ENCODE measurements at regions not wholly inside any gene's neighbourhood (a gene's known extent, or its start where the extent isn't known, plus 50 kb on each side); places are given as distances from the start of the nearest gene placed in this dataset.

GRCh38 chr16:82271636-82272035 lies 101.6 kb upstream of the MPHOSPH6 start:
- Histone ChIP-seq H4K91ac (replicated peaks; ENCODE audit: insufficient read length, low read length) (no peak overlapping the region), H2BK20ac (ENCODE audit: low read length) (no peak overlapping the region), H3K79me2 (ENCODE audit: control insufficient read depth in 1 of 2, insufficient read depth in 2 of 2, low read length in 2 of 2) (no peaks in the 10 kb centered on the region), H3K4me3 (ENCODE audit: extremely low read depth in 1 of 4, insufficient read depth in 2 of 4, low read depth in 3 of 4, low read length in 4 of 4) (no peak overlapping the region), H3K4ac (replicated peaks; ENCODE audit: insufficient read length, low read depth, low read length) (no peak overlapping the region), H3K27me3 (replicated peaks in 1 of 4; ENCODE audit: control insufficient read depth in 3 of 4, extremely low read depth in 1 of 4, insufficient read depth in 3 of 4, low read length in 3 of 4) (no peaks in the 10 kb centered on the region), H2AFZ (ENCODE audit: low read length) (no peak overlapping the region), H3K4me1 (replicated peaks in 1 of 4; ENCODE audit: control insufficient read depth in 3 of 4, insufficient read depth in 4 of 4, low read length in 3 of 4) (no peaks in the 10 kb centered on the region), H2BK120ac (replicated peaks; ENCODE audit: low read depth, low read length) (no peak overlapping the region), H3K14ac (ENCODE audit: insufficient read length) (no peak overlapping the region), H3K23me2 (ENCODE audit: low read depth, low read length) (no peaks in the 10 kb centered on the region; the same call in 1 of the 2 replicates), H2BK5ac (ENCODE audit: low read depth, low read length) (no peak overlapping the region), H3K9ac (replicated peaks in 1 of 4; ENCODE audit: extremely low read depth in 1 of 4, low read depth in 3 of 4, low read length in 3 of 4) (no peak overlapping the region), H2BK12ac (ENCODE audit: low read depth, low read length) (no peak overlapping the region), H4K20me1 (replicated peaks in 1 of 2; ENCODE audit: control insufficient read depth in 1 of 2, insufficient read depth in 2 of 2, low read length in 2 of 2) (no peaks in the 10 kb centered on the region), H3K79me1 (ENCODE audit: low read depth, low read length) (no peaks in the 10 kb centered on the region), H3K36me3 (ENCODE audit: control insufficient read depth in 2 of 4, insufficient read depth in 4 of 4, low read length in 3 of 4) (no peaks in the 10 kb centered on the region), H3K18ac (ENCODE audit: extremely low read depth, low read length) (no peak overlapping the region), H4K5ac (ENCODE audit: insufficient read length, low read depth, low read length) (no peak overlapping the region), H3K4me2 (ENCODE audit: insufficient read depth in 1 of 2, low read depth in 2 of 2, low read length in 2 of 2) (no peak overlapping the region), H3K9me3 (ENCODE audit: insufficient read depth in 2 of 2, low read depth in 1 of 2, low read length in 1 of 2) (no peaks in the 10 kb centered on the region), H4K8ac (ENCODE audit: extremely low read depth, insufficient read depth, low read length) (no peak overlapping the region), H3K23ac (ENCODE audit: insufficient read length) (no peak overlapping the region), H2AK5ac (ENCODE audit: low read depth, low read length) (no peak overlapping the region), H3K27ac (ENCODE audit: low read depth, low read length) (no peak overlapping the region), H3K56ac (replicated peaks; ENCODE audit: insufficient read length, low read depth, low read length) (no peak overlapping the region), H2BK15ac (ENCODE audit: low read length) (no peak overlapping the region)
- 95% methylated on average over 1 of the region's 1 CpG; no CpG with 5 or more reads in 1 of the 2 experiments for WGBS, 2 experiments (ENCODE audit: extremely low coverage in 1 of 2, insufficient coverage in 1 of 2, insufficient read length in 1 of 2, insufficient replicate concordance in 2 of 2, low coverage in 1 of 2, low lambda C conversion rate in 2 of 2, missing lambda C conversion rate in 1 of 2)
- TF ChIP-seq NRF1 (IDR thresholded peaks at IDR 0.05; ENCODE audit: low read depth, low read length) (no peak), SUZ12 (IDR thresholded peaks at IDR 0.05; ENCODE audit: low read length) (no peak), MAFK (IDR thresholded peaks at IDR 0.05; ENCODE audit: low read depth, low read length) (no peak), ZNF274 (IDR thresholded peaks at IDR 0.05; ENCODE audit: borderline replicate concordance, extremely low read depth, low read length) (no peak), CTCF (IDR thresholded peaks at IDR 0.05; ENCODE audit: control extremely low read depth in 1 of 3, insufficient read depth in 1 of 3, low read depth in 1 of 3, low read length in 3 of 3) (no peak), POU5F1 (IDR thresholded peaks at IDR 0.05; ENCODE audit: low read depth, low read length) (no peak), RAD21 (IDR thresholded peaks at IDR 0.05 in 1 of 2, conservative IDR thresholded peaks at IDR 0.05 in 1 of 2; ENCODE audit: low read depth in 2 of 2, low read length in 2 of 2) (no peak), RFX5 (IDR thresholded peaks at IDR 0.05; ENCODE audit: borderline replicate concordance, low read depth, low read length) (no peak)
- ChIA-PET POLR2A (ENCODE audit: partially characterized antibody) (no interaction called here), CTCF (ENCODE audit: partially characterized antibody) (interaction anchor here (0.7 to 3.9 kb wide), 6 partner anchors 7 to 255 kb away, joined by 3 to 50 read pairs (median 6); no protein-coding TSS in a partner anchor)
- DNase-seq (ENCODE audit: low read depth in 1 of 2, low spot score in 2 of 2) (no peak), FAIRE-seq (no peak)

Data from H1 (cell line).